Smooth muscle cell (in vitro differentiated cells): ENCODE measurements at regions not wholly inside any gene's neighbourhood (a gene's known extent, or its start where the extent isn't known, plus 50 kb on each side); places are given as distances from the start of the nearest gene placed in this dataset.

Experiments used
- DNase-seq: peaks from one replicate; lab custom pipeline; 2025; ENCODE audit not compliant: unreplicated experiment; lab: John Stamatoyannopoulos, UW
- H2AFZ ChIP-seq: fragments of 200-600 bp; sonication (generic); 2 replicates; pipeline ENCODE4 v1.6.0; 2016; ENCODE audit warnings: antibody characterized with exemption, low read depth, mild to moderate bottlenecking
- H3F3A ChIP-seq: fragments of 200-600 bp; sonication (generic); 2 replicates; pipeline ENCODE4 v1.6.0; 2017; ENCODE audit warnings: antibody characterized with exemption, low read depth
- H3K27ac ChIP-seq: fragments of 200-600 bp; sonication (generic); 2 replicates; pipeline ENCODE4 v1.5.1; 2016; ENCODE audit warnings: low read depth, mild to moderate bottlenecking
- H3K27me3 ChIP-seq: fragments of 200-600 bp; sonication (generic); 2 replicates; pipeline ENCODE4 v1.6.1; 2016; ENCODE audit warnings: low read depth, mild to moderate bottlenecking
- H3K36me3 ChIP-seq: fragments of 200-600 bp; sonication (generic); 2 replicates; pipeline ENCODE4 v1.5.1; 2016; ENCODE audit warnings: low read depth
- H3K4me1 ChIP-seq: fragments of 200-600 bp; sonication (generic); 2 replicates; pipeline ENCODE4 v1.5.1; 2016; ENCODE audit warnings: low read depth
- H3K4me2 ChIP-seq: fragments of 200-600 bp; sonication (generic); 2 replicates; pipeline ENCODE4 v1.6.0; 2016; ENCODE audit warnings: mild to moderate bottlenecking
- H3K4me3 ChIP-seq: fragments of 200-600 bp; sonication (generic); 2 replicates; pipeline ENCODE4 v1.5.1; 2016; ENCODE audit warnings: mild to moderate bottlenecking
- H3K79me2 ChIP-seq: fragments of 200-600 bp; sonication (generic); 2 replicates; pipeline ENCODE4 v1.6.0; 2016; ENCODE audit warnings: low read depth, mild to moderate bottlenecking
- H3K9ac ChIP-seq: fragments of 200-600 bp; sonication (generic); 2 replicates; pipeline ENCODE4 v1.6.0; 2016; ENCODE audit warnings: low read depth
- H3K9me3 ChIP-seq: fragments of 200-600 bp; sonication (generic); replicated peaks from 2 replicates; pipeline ENCODE4 v1.5.1; 2016; ENCODE audit warnings: low read depth
- H4K20me1 ChIP-seq: fragments of 200-600 bp; sonication (generic); 2 replicates; pipeline ENCODE4 v1.6.0; 2016; ENCODE audit warnings: low read depth
- WGBS: methylation state at CpG from one replicate; pipeline ENCODE4 v1.1.7; 2016; ENCODE audit warnings: low lambda C conversion rate; 5-methylcytosine and 5-hydroxymethylcytosine counted together
- TF ChIP-seq, protein P1 (sequence below): fragments of 200-600 bp; sonication (generic); IDR thresholded peaks from 2 replicates; pipeline ENCODE4 v1.5.1; 2017; ENCODE audit warnings: borderline replicate concordance, mild to moderate bottlenecking, antibody characterized with exemption; ENCODE audit not compliant: insufficient read depth, poor library complexity, severe bottlenecking

DNA sequence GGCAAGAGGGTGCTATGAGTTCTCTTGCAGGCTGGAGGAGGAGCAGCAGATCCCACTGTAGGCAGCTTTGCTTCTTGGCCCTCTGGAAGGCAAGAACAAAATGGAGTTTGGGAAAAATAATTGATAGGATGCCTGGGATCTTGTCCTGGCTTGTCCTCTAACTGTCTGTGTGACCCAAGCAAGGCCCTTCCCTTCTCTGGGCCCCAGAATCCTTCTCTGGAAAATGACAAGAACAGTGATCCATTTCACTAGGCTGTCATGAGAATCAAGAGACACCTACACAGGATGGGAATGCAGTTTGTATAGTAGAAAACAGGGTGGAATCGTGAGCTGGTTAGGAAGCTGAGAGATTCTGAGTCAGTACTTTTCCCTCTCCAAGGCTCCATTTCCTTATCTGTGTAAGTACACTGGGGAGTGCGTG is 133.3 kb downstream of the PJA1 start:
- H3K4me2 ChIP-seq = no peak overlapping the region
- no peak overlapping the region for H2AFZ ChIP-seq
- no peaks in the 10 kb centered on the region for H3K27me3 ChIP-seq
- TF ChIP-seq, protein P1, sequence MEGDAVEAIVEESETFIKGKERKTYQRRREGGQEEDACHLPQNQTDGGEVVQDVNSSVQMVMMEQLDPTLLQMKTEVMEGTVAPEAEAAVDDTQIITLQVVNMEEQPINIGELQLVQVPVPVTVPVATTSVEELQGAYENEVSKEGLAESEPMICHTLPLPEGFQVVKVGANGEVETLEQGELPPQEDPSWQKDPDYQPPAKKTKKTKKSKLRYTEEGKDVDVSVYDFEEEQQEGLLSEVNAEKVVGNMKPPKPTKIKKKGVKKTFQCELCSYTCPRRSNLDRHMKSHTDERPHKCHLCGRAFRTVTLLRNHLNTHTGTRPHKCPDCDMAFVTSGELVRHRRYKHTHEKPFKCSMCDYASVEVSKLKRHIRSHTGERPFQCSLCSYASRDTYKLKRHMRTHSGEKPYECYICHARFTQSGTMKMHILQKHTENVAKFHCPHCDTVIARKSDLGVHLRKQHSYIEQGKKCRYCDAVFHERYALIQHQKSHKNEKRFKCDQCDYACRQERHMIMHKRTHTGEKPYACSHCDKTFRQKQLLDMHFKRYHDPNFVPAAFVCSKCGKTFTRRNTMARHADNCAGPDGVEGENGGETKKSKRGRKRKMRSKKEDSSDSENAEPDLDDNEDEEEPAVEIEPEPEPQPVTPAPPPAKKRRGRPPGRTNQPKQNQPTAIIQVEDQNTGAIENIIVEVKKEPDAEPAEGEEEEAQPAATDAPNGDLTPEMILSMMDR = no peak
- H3K9me3 ChIP-seq = no peaks in the 10 kb centered on the region
- no peaks in the 10 kb centered on the region for H3K4me1 ChIP-seq
- H3K9ac ChIP-seq = no peak overlapping the region
- DNase-seq = no peak
- no peaks in the 10 kb centered on the region for H4K20me1 ChIP-seq
- no peaks in the 10 kb centered on the region for H3K79me2 ChIP-seq
- 18% methylated on average over 2 of the region's 2 CpGs for WGBS
- H3K36me3 ChIP-seq = no peaks in the 10 kb centered on the region
- H3K27ac ChIP-seq = peak overlapping the region; percentile 57
- H3F3A ChIP-seq = no peaks in the 10 kb centered on the region
- H3K4me3 ChIP-seq = no peak overlapping the region

DNA sequence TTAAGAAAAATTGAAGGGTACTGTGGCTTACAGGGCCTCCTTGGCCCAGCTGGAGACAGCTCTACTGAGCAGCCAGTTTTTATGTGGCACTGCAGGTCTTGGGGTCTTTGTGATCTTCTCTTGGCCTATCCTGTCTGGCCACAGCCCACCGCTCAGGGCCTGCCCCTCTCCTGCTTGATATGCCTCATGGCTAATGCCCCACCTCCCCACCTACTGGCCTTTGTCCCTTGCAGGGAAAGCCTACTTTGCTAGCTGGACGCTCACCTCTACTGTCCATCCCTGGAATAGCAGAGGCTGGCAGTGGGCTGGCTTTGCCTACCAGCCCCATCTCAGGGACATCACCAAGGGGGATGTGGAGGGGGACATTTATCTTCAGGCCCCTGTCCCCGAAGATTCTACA is 134.1 kb downstream of the PJA1 start:
- Histone ChIP-seq H3K4me3 (no peak overlapping the region), H3K4me2 (no peak overlapping the region), H2AFZ (no peak overlapping the region), H3K79me2 (no peaks in the 10 kb centered on the region), H4K20me1 (no peaks in the 10 kb centered on the region), H3K27ac (no peak overlapping the region), H3K9ac (no peak overlapping the region), H3K4me1 (no peaks in the 10 kb centered on the region), H3K27me3 (no peaks in the 10 kb centered on the region), H3K36me3 (no peaks in the 10 kb centered on the region), H3K9me3 (no peaks in the 10 kb centered on the region), H3F3A (no peaks in the 10 kb centered on the region)
- WGBS = 60% methylated on average over 3 of the region's 3 CpGs
- DNase-seq = no peak
- TF ChIP-seq, protein P1 = no peak

DNA sequence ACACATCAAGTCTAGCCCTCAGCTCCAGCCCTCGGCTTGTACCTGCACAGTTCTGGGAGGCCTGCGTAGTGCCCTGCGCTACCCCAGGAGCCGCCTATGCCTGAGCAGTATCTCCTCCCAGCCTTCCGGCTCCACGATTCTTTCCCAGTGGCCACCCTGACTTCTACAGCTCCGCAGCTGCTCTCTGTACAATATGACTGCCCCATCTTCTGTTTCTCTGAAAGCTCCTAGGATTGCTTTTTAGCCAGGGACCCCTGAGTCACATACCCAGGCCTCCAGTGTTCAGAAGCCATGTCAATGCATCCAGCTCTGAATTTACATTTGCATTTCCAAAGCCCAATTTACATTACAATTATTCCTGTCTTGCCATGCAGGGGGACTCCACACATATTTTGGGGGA is 135.5 kb downstream of the PJA1 start:
- WGBS = 87% methylated on average over 7 of the region's 7 CpGs
- no peak for DNase-seq

DNA sequence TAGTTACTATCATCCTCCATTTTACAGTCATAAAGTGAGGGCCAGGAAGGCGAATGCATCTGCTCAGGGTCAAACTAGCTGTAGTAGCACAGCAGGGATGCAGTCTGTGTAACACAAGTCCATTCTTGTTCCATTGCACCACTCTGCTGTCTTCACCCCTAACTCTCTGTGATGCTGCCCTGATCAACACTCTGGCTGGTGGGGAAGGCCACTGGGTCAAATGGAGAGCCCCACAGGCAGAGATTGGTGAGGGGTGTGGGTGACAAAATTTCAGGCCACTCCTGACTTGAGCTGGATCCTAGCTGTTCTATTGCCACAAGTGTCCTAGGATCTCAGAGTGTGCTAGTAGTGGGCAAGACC is 136.5 kb downstream of the PJA1 start:
- Histone ChIP-seq H4K20me1 (no peaks in the 10 kb centered on the region), H3K4me3 (no peak overlapping the region), H3K4me2 (no peak overlapping the region), H3K27me3 (no peaks in the 10 kb centered on the region), H3K36me3 (no peaks in the 10 kb centered on the region), H3F3A (no peaks in the 10 kb centered on the region), H3K27ac (no peak overlapping the region), H2AFZ (no peak overlapping the region), H3K4me1 (no peaks in the 10 kb centered on the region), H3K9me3 (no peaks in the 10 kb centered on the region), H3K9ac (no peak overlapping the region), H3K79me2 (no peaks in the 10 kb centered on the region)
- 50% methylated on average over 1 of the region's 1 CpG for WGBS
- no peak for DNase-seq
- TF ChIP-seq, protein P1 = no peak

More for the DNA sequence above, 135.5 kb downstream of the PJA1 start:
- no peaks in the 10 kb centered on the region for H3K79me2 ChIP-seq
- H2AFZ ChIP-seq = no peak overlapping the region
- H3F3A ChIP-seq = no peaks in the 10 kb centered on the region
- no peak overlapping the region for H3K4me3 ChIP-seq
- H3K27me3 ChIP-seq = no peaks in the 10 kb centered on the region
- H3K9me3 ChIP-seq = no peaks in the 10 kb centered on the region
- no peaks in the 10 kb centered on the region for H3K36me3 ChIP-seq
- TF ChIP-seq, protein P1 = no peak
- H3K27ac ChIP-seq = no peak overlapping the region
- no peak overlapping the region for H3K4me2 ChIP-seq
- H3K4me1 ChIP-seq = no peaks in the 10 kb centered on the region
- no peak overlapping the region for H3K9ac ChIP-seq
- H4K20me1 ChIP-seq = no peaks in the 10 kb centered on the region
